Type B pancreatic cell (in vitro differentiated cells): ENCODE measurements at regions not wholly inside any gene's neighbourhood (a gene's known extent, or its start where the extent isn't known, plus 50 kb on each side); places are given as distances from the start of the nearest gene placed in this dataset.

Experiments
- DNase-seq: peaks from one replicate; pipeline ENCODE4 v3.0.0; 2021; ENCODE audit warnings: mixed read lengths; ENCODE audit not compliant: unreplicated experiment; ENCODE audit errors: extremely low spot score
- H3K27ac Mint-ChIP-seq: 2 replicates; pipeline ENCODE4 v1.8.0; 2021; ENCODE audit warnings: mild to moderate bottlenecking, mixed read lengths
- H3K27me3 Mint-ChIP-seq: 2 replicates; pipeline ENCODE4 v1.8.0; 2021; ENCODE audit warnings: mixed read lengths
- H3K36me3 Mint-ChIP-seq: 2 replicates; pipeline ENCODE4 v1.8.0; 2021; ENCODE audit warnings: mixed read lengths
- H3K4me1 Mint-ChIP-seq: one replicate; pipeline ENCODE4 v1.8.0; 2021; ENCODE audit warnings: mixed read lengths; ENCODE audit not compliant: unreplicated experiment
- H3K4me3 Mint-ChIP-seq: 2 replicates; pipeline ENCODE4 v1.8.0; 2021; ENCODE audit warnings: mild to moderate bottlenecking, mixed read lengths
- H3K9me3 Mint-ChIP-seq: 2 replicates; pipeline ENCODE4 v1.8.0; 2021; ENCODE audit warnings: mixed read lengths
- TF ChIP-seq, protein P1 (sequence below): fragments of 200-600 bp; sonication (generic); conservative IDR thresholded peaks from 2 replicates; pipeline ENCODE4 v1.5.0; 2021; ENCODE audit warnings: antibody characterized with exemption, mild to moderate bottlenecking

DNA sequence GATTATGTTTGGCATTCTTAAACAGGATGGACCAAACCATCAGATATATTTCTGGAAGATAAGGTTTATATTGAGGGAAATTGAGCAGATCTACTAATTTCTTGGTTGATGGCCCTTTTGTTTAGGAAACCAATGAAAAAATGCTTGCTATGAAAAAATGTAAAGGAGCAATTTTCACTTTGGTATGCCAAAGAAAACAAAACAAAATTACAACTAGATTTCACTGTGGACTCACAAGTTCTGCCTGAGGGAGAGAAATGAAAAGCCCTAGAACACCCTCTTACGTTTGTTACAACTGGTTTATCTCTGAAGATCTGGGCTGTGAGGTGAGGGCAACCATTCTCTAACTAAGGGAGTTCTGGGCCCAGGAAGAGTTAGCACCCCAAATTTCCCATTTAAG is 122.5 kb upstream of the IL15 start:
- DNase-seq, result no peak
- TF ChIP-seq, protein P1, sequence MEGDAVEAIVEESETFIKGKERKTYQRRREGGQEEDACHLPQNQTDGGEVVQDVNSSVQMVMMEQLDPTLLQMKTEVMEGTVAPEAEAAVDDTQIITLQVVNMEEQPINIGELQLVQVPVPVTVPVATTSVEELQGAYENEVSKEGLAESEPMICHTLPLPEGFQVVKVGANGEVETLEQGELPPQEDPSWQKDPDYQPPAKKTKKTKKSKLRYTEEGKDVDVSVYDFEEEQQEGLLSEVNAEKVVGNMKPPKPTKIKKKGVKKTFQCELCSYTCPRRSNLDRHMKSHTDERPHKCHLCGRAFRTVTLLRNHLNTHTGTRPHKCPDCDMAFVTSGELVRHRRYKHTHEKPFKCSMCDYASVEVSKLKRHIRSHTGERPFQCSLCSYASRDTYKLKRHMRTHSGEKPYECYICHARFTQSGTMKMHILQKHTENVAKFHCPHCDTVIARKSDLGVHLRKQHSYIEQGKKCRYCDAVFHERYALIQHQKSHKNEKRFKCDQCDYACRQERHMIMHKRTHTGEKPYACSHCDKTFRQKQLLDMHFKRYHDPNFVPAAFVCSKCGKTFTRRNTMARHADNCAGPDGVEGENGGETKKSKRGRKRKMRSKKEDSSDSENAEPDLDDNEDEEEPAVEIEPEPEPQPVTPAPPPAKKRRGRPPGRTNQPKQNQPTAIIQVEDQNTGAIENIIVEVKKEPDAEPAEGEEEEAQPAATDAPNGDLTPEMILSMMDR, result no peak
- Mint-ChIP-seq H3K9me3 (peaks cover 4% of the 10 kb centered on the region), H3K27ac (no peak overlapping the region), H3K4me1 (no peaks in the 10 kb centered on the region), H3K27me3 (no peaks in the 10 kb centered on the region), H3K4me3 (no peak overlapping the region), H3K36me3 (no peaks in the 10 kb centered on the region)

DNA sequence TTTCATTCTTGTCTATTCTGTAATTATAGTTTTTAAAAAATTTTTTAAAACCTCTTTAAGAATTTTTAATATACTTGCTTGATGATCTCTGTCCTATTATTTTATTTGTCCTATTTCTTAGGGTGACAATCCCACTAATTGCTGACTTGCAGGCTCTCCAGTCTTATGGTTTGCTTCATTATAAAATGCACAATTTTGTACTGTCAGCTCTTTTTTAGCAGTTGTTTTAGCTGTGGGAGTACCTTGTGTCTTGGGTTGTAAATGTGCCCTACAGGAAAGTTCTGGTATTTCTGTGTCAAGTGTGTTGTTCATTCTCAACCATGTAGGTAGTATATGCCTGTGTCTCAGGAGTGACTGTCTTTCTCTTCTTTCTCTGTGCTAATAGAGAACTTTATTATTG is 118.2 kb upstream of the IL15 start:
- Mint-ChIP-seq H3K27me3 (no peaks in the 10 kb centered on the region), H3K36me3 (no peaks in the 10 kb centered on the region), H3K9me3 (no peaks in the 10 kb centered on the region), H3K27ac (no peak overlapping the region), H3K4me3 (no peak overlapping the region), H3K4me1 (no peaks in the 10 kb centered on the region)
- DNase-seq, result no peak
- TF ChIP-seq, protein P1, result no peak

DNA sequence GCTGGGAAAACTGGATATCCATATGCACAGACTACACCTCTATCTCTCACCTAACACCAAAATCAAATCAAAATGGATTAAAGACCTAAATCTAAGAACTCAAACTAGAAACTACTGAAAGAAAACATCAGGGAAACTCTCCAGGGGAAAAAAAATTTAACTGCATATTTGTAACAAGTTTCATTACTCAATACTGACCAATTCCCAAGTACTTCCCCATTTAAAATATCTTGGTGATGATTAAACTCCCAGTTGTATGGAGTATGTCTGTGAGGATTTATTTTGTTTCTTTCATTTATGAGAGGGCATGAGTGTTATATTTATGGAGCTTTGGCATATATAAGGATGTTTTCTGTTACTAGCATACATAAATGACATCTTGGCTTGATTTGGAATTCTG is 112.3 kb upstream of the IL15 start:
- TF ChIP-seq, protein P1, result no peak

DNA sequence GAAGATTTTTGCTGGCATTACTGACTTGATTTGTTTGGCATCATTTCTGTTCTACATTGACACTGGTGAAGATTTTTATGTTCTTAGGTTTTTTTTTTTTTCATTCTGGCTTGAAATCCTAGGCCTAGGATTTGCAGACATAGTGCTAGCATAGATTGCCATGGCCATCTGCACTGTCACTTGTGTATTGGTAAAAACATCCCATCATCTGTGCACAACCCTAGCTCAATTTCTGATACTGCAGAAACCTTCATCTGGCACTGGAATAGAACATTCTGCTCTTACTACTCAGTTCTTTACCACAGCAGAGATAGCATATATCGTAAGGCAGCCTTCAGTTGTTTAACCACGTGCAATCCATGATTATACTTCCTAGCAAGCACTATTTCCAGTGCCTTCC is 111.5 kb upstream of the IL15 start:
- Mint-ChIP-seq H3K27me3 (no peaks in the 10 kb centered on the region), H3K36me3 (no peaks in the 10 kb centered on the region), H3K4me3 (no peak overlapping the region), H3K27ac (no peak overlapping the region), H3K4me1 (no peaks in the 10 kb centered on the region), H3K9me3 (no peaks in the 10 kb centered on the region)
- TF ChIP-seq, protein P1, result no peak
- DNase-seq, result no peak

More for the DNA sequence above, 112.3 kb upstream of the IL15 start:
- Mint-ChIP-seq H3K4me1 (no peaks in the 10 kb centered on the region), H3K4me3 (no peak overlapping the region), H3K9me3 (no peaks in the 10 kb centered on the region), H3K36me3 (no peaks in the 10 kb centered on the region), H3K27me3 (no peaks in the 10 kb centered on the region), H3K27ac (no peak overlapping the region)
- DNase-seq, result no peak

DNA sequence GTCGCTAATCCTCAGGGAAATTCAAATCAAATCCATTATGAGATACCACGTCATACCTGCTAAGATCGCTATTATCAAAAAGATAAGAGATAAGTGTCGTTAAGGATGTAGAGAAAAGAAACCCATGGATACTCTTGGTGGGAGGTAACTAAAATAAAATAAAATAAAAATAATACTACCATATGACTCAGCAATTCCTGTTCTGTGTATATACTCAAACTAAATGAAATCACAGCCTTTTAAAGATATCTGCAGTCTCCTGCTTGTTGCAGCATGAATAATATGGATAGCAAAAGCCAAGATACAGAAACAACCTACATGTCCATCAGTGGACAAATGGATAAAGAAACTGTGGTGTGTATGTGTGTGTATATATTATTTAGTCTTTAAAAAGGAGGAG is 105.8 kb upstream of the IL15 start:
- DNase-seq, result no peak
- H3K9me3 Mint-ChIP-seq, result no peaks in the 10 kb centered on the region
- H3K27ac Mint-ChIP-seq, result no peak overlapping the region
- H3K4me3 Mint-ChIP-seq, result no peak overlapping the region
- H3K27me3 Mint-ChIP-seq, result no peaks in the 10 kb centered on the region
- TF ChIP-seq, protein P1, result no peak
- no peaks in the 10 kb centered on the region for H3K36me3 Mint-ChIP-seq
- H3K4me1 Mint-ChIP-seq, result no peaks in the 10 kb centered on the region

DNA sequence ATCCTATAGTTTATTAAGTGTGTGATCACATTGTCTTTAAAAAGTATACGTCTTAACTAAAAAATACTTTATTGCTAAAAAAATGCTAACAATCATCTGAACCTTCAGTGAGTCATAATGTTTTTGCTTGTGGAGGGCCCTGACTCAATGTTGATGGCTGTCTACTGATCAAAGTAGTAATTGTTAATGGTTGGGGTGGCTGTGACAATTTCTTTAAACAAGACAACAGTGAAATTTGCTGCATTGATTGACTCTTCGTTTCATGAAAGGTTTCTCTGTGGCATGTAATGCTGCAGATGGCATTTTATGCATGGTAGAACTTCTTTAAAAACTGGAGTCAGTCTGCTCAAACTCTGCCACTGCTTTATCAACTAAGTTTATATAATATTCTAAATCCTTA is 101.4 kb upstream of the IL15 start:
- DNase-seq, result no peak
- Mint-ChIP-seq H3K27me3 (no peaks in the 10 kb centered on the region), H3K27ac (no peak overlapping the region), H3K4me3 (no peak overlapping the region), H3K9me3 (peaks cover 5% of the 10 kb centered on the region), H3K36me3 (no peaks in the 10 kb centered on the region), H3K4me1 (no peaks in the 10 kb centered on the region)
- TF ChIP-seq, protein P1, result no peak
